Kidney epithelial cell (primary cell): ENCODE measurements at regions not wholly inside any gene's neighbourhood (a gene's known extent, or its start where the extent isn't known, plus 50 kb on each side); places are given as distances from the start of the nearest gene placed in this dataset.

ENCODE experiments used
- DNase-seq: peaks from one replicate; pipeline ENCODE4 v3.0.0-alpha.2; 2010; ENCODE audit warnings: low read depth
- H3K27me3 ChIP-seq: 2 replicates; pipeline ENCODE4 v1.6.0; 2011; ENCODE audit warnings: low read length; ENCODE audit not compliant: control insufficient read depth, insufficient read depth
- H3K36me3 ChIP-seq: 2 replicates; pipeline ENCODE4 v1.5.1; 2011; ENCODE audit warnings: low read length; ENCODE audit not compliant: control insufficient read depth, insufficient read depth
- H3K4me3 ChIP-seq: 2 replicates; pipeline ENCODE4 v1.5.1; 2011; ENCODE audit warnings: low read depth, mild to moderate bottlenecking, control low read depth, low read length
- CTCF ChIP-seq: IDR thresholded peaks from 2 replicates; pipeline ENCODE4 v1.5.1; 2011; ENCODE audit warnings: mild to moderate bottlenecking, moderate library complexity, low read length, control low read depth, inconsistent platforms; ENCODE audit not compliant: insufficient read depth, poor library complexity, severe bottlenecking

- Histone ChIP-seq H3K27me3 (no peaks in the 10 kb centered on the region), H3K4me3 (no peak overlapping the region), H3K36me3 (no peaks in the 10 kb centered on the region)
- DNase-seq, result no peak
- no peak for TF ChIP-seq CTCF
Observed at GRCh38 chr3:86629511-86629910, 361.4 kb downstream of the VGLL3 start.

- H3K27me3 ChIP-seq, result no peaks in the 10 kb centered on the region
- H3K4me3 ChIP-seq, result no peak overlapping the region
- no peaks in the 10 kb centered on the region for H3K36me3 ChIP-seq
- no peak for TF ChIP-seq CTCF
- DNase-seq, result no peak
Observed at GRCh38 chr3:86624192-86624591, 366.8 kb downstream of the VGLL3 start.

- no peaks in the 10 kb centered on the region for H3K36me3 ChIP-seq
- no peaks in the 10 kb centered on the region for H3K27me3 ChIP-seq
- H3K4me3 ChIP-seq, result no peak overlapping the region
- TF ChIP-seq CTCF, result no peak
- DNase-seq, result no peak
Observed at GRCh38 chr3:86618706-86619105, 372.2 kb downstream of the VGLL3 start.

- Histone ChIP-seq H3K4me3 (no peak overlapping the region), H3K36me3 (no peaks in the 10 kb centered on the region), H3K27me3 (no peaks in the 10 kb centered on the region)
- no peak for TF ChIP-seq CTCF
- no peak for DNase-seq
Observed at GRCh38 chr3:86605166-86605565, 385.8 kb downstream of the VGLL3 start.

GRCh38 chr3:86595696-86596095 lies 395.3 kb downstream of the VGLL3 start:
- Histone ChIP-seq H3K36me3 (no peaks in the 10 kb centered on the region), H3K4me3 (no peak overlapping the region), H3K27me3 (no peaks in the 10 kb centered on the region)
- TF ChIP-seq CTCF, result no peak
- DNase-seq, result no peak

GRCh38 chr3:86594838-86595237 lies 396.1 kb downstream of the VGLL3 start:
- Histone ChIP-seq H3K36me3 (no peaks in the 10 kb centered on the region), H3K4me3 (no peak overlapping the region), H3K27me3 (no peaks in the 10 kb centered on the region)
- no peak for DNase-seq
- no peak for TF ChIP-seq CTCF
